DND-41 (cell line): ENCODE measurements at regions not wholly inside any gene's neighbourhood (a gene's known extent, or its start where the extent isn't known, plus 50 kb on each side); places are given as distances from the start of the nearest gene placed in this dataset.

Experiments used
- ATAC-seq: fragments of 200-7000 bp; cut with Tn5 transposase; 3 replicates; pipeline ENCODE4 v1.9.1; 2021; ENCODE audit warnings: low read depth; ENCODE audit not compliant: insufficient read depth
- DNase-seq: peaks from one replicate; pipeline ENCODE4 v3.0.0-alpha.2; 2020
- H2AFZ ChIP-seq: 2 replicates; pipeline ENCODE4 v1.6.0; 2012; ENCODE audit warnings: low read depth, low read length
- H3K27ac ChIP-seq: 2 replicates; pipeline ENCODE4 v1.5.1; 2012; ENCODE audit warnings: low read length, inconsistent platforms
- H3K27me3 ChIP-seq: fragments of 200-600 bp; sonication (generic); 2 replicates; pipeline ENCODE4 v1.6.0; 2012; ENCODE audit warnings: low read length, mild to moderate bottlenecking, inconsistent platforms; ENCODE audit not compliant: insufficient read depth, poor library complexity
- H3K36me3 ChIP-seq: 2 replicates; pipeline ENCODE4 v1.5.1; 2012; ENCODE audit warnings: low read length, inconsistent platforms; ENCODE audit not compliant: insufficient read depth
- H3K4me1 ChIP-seq: 2 replicates; pipeline ENCODE4 v1.5.1; 2012; ENCODE audit warnings: mild to moderate bottlenecking, low read length; ENCODE audit not compliant: insufficient read depth
- H3K4me2 ChIP-seq: 2 replicates; pipeline ENCODE4 v1.6.0; 2012; ENCODE audit warnings: mild to moderate bottlenecking, moderate library complexity, low read length, inconsistent platforms; ENCODE audit not compliant: insufficient read depth
- H3K4me3 ChIP-seq, 2 experiments: fragments of 200-600 bp in 1 of 2; shearing (Covaris generic) in 1 of 2; 2 replicates each; pipeline ENCODE4 v1.5.1; 2012 to 2016; ENCODE audit warnings: inconsistent platforms in 2 of 2, low read length in 2 of 2, mild to moderate bottlenecking in 2 of 2, low read depth in 1 of 2, moderate library complexity in 1 of 2
- H3K79me2 ChIP-seq: 2 replicates; pipeline ENCODE4 v1.6.0; 2012; ENCODE audit warnings: low read length, inconsistent platforms; ENCODE audit not compliant: insufficient read depth
- H3K9ac ChIP-seq: 2 replicates; pipeline ENCODE4 v1.6.0; 2012; ENCODE audit warnings: low read depth, mild to moderate bottlenecking, inconsistent platforms, low read length, moderate library complexity
- H3K9me3 ChIP-seq: 2 replicates; pipeline ENCODE4 v1.5.1; 2012; ENCODE audit warnings: low read length, moderate library complexity, mild to moderate bottlenecking, inconsistent platforms; ENCODE audit not compliant: insufficient read depth, severe bottlenecking
- H4K20me1 ChIP-seq: 2 replicates; pipeline ENCODE4 v1.6.0; 2012; ENCODE audit warnings: low read length; ENCODE audit not compliant: insufficient read depth
- CTCF ChIP-seq: IDR thresholded peaks from 2 replicates; pipeline ENCODE4 v1.5.1; 2012; ENCODE audit warnings: borderline replicate concordance, low read length, moderate library complexity, mild to moderate bottlenecking; ENCODE audit not compliant: poor library complexity, severe bottlenecking; ENCODE audit errors: extremely low read depth
- EZH2 ChIP-seq: IDR thresholded peaks from 3 replicates; pipeline ENCODE4 v1.6.1; 2012; ENCODE audit warnings: borderline replicate concordance, low read depth, mild to moderate bottlenecking, moderate library complexity, low read length, inconsistent platforms; ENCODE audit not compliant: severe bottlenecking

- Histone ChIP-seq H3K79me2 (no peaks in the 10 kb centered on the region), H3K36me3 (no peaks in the 10 kb centered on the region), H3K27ac (no peak overlapping the region), H3K27me3 (no peaks in the 10 kb centered on the region), H3K4me3 (no peak overlapping the region), H3K9me3 (no peaks in the 10 kb centered on the region), H2AFZ (no peak overlapping the region), H3K9ac (no peak overlapping the region), H3K4me1 (no peaks in the 10 kb centered on the region), H4K20me1 (no peaks in the 10 kb centered on the region), H3K4me2 (no peak overlapping the region)
- ATAC-seq (no peak), DNase-seq (no peak)
- TF ChIP-seq CTCF (no peak), EZH2 (no peak)
Measured at GRCh38 chr12:87185367-87185766, 843.8 kb downstream of the C12orf50 start.

GRCh38 chr12:87182696-87183233 lies 846.4 kb downstream of the C12orf50 start:
- no peak for ATAC-seq

GRCh38 chr12:87171356-87171755 lies 857.8 kb downstream of the C12orf50 start:
- no peak overlapping the region for H3K4me3 ChIP-seq
- no peaks in the 10 kb centered on the region for H3K4me1 ChIP-seq
- no peak for DNase-seq
- H4K20me1 ChIP-seq: no peaks in the 10 kb centered on the region
- H2AFZ ChIP-seq: no peak overlapping the region
- H3K36me3 ChIP-seq: no peaks in the 10 kb centered on the region
- ATAC-seq: no peak
- H3K4me2 ChIP-seq: no peak overlapping the region
- no peak overlapping the region for H3K27ac ChIP-seq
- H3K79me2 ChIP-seq: no peaks in the 10 kb centered on the region
- peaks cover 2% of the 10 kb centered on the region for H3K9me3 ChIP-seq
- H3K9ac ChIP-seq: no peak overlapping the region
- TF ChIP-seq EZH2 (no peak), CTCF (no peak)
- H3K27me3 ChIP-seq: no peaks in the 10 kb centered on the region

More at GRCh38 chr12:87182696-87183233, 846.4 kb downstream of the C12orf50 start:
- Histone ChIP-seq H3K79me2 (no peaks in the 10 kb centered on the region), H3K4me2 (no peak overlapping the region), H4K20me1 (no peaks in the 10 kb centered on the region), H3K27me3 (no peaks in the 10 kb centered on the region), H2AFZ (no peak overlapping the region), H3K36me3 (no peaks in the 10 kb centered on the region), H3K9ac (no peak overlapping the region), H3K4me3 (no peak overlapping the region), H3K27ac (no peak overlapping the region), H3K9me3 (no peaks in the 10 kb centered on the region), H3K4me1 (no peaks in the 10 kb centered on the region)
- DNase-seq: no peak
- TF ChIP-seq EZH2: no peak
- TF ChIP-seq CTCF: no peak

- no peak overlapping the region for H3K4me3 ChIP-seq
- no peak overlapping the region for H3K9ac ChIP-seq
- H3K4me1 ChIP-seq: no peaks in the 10 kb centered on the region
- no peaks in the 10 kb centered on the region for H3K36me3 ChIP-seq
- peaks cover 15% of the 10 kb centered on the region for H3K9me3 ChIP-seq
- TF ChIP-seq EZH2 (no peak), CTCF (no peak)
- H3K4me2 ChIP-seq: no peak overlapping the region
- H2AFZ ChIP-seq: no peak overlapping the region
- H3K27me3 ChIP-seq: no peaks in the 10 kb centered on the region
- no peaks in the 10 kb centered on the region for H3K79me2 ChIP-seq
- no peak overlapping the region for H3K27ac ChIP-seq
- DNase-seq (no peak), ATAC-seq (no peak)
- H4K20me1 ChIP-seq: no peaks in the 10 kb centered on the region
Measured at GRCh38 chr12:87169010-87169409, 860.2 kb downstream of the C12orf50 start.
